ENCODE measurements at regions not wholly inside any gene's neighbourhood (a gene's known extent, or its start where the extent isn't known, plus 50 kb on each side); places are given as distances from the start of the nearest gene placed in this dataset.

- no peak for DNase-seq (ENCODE audit: low read depth)
These were observed 64.4 kb upstream of the HRH1 start for GRCh38 chr3:11089931-11090330.

DNA sequence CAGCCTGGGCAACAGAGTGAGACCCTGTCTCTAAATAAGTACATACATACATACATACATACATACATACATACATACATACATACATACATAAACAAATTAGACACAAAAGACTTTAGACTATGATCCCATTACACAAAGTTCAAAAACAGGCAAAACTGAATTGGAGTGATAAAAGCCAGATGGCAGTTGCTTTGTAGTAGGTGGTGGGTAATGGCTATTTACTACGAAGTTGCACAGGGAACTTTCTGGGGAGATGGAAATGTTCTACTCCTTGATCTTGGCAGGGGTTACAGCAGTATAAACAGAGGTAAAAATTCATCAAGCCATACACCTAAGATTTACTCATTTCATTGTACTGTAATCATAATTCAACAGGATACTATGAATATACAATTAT, 63.7 kb upstream of the HRH1 start:
- no peak for DNase-seq (ENCODE audit: low read depth)

- no peak for DNase-seq (ENCODE audit: low read depth)
These were observed 63.2 kb upstream of the HRH1 start for GRCh38 chr3:11091088-11091590.

DNA sequence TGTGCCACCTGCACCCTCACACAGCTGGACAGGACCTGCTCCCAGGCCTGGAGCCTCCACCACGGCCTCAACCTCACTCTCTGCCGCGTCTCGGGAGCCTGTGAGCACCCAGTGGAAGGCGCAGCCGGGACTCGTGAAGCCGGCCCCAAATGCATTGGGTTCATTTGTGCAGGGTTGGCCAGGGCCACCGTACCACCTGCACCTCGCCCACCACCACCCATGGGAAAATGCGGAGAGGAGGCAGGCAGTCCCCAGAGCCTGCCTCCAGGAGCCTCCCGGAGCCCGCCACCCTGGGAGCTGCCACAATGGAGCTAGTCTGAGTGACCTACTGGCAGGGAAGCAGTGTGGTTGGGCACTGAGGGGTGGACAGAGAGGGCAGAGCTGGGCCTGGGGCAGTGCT, 62.5 kb upstream of the HRH1 start:
- no peak for DNase-seq (ENCODE audit: low read depth)

- no peak for DNase-seq (ENCODE audit: low read depth)
These were observed 60.4 kb upstream of the HRH1 start for GRCh38 chr3:11093823-11094340.

- DNase-seq (ENCODE audit: low read depth), result no peak
These were observed 58.4 kb upstream of the HRH1 start for GRCh38 chr3:11095932-11096265.

DNA sequence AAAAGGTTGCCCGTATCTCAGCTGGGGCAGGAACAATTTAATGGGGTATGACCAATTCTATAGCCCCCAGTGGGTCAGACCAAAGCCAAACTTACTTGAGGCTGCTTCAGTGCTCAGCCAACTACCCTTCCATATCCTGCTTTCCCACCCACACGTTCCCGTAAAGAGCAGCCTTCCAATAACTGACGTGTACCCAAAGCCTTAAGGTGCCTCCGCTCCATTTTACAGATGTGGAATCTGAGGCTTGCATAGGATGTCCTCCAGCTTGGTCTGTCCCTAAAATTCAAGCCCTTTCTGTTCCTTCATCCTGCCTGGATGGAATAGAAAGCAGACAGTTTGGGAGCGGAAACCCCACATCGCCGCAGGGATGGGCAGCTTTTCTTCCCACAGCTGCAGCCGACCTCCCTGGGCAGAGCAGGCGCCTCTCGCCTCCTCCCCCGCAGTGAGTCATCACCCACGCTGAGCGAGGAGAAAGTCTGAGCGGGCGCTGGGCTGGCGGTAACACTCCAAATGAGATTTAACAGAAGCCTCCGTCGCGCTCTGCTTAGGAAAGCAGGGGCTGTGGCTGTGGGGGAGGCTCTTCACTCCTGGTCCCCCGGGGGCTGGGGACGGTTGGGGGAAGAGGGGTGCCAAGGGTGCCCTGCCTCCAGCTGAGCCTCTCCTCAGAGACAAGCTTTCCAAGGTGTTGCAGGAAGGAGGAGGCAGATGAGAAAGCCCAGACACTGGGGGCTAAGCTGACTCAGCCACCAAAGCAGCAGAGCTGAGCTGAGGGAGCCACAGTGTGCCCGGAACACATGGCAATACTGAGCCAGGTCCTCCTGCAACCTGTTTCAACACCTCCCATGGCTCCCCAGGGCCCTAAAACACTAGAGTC, 57.8 kb upstream of the HRH1 start:
- peak; percentile 11 for DNase-seq (ENCODE audit: low read depth)

DNA sequence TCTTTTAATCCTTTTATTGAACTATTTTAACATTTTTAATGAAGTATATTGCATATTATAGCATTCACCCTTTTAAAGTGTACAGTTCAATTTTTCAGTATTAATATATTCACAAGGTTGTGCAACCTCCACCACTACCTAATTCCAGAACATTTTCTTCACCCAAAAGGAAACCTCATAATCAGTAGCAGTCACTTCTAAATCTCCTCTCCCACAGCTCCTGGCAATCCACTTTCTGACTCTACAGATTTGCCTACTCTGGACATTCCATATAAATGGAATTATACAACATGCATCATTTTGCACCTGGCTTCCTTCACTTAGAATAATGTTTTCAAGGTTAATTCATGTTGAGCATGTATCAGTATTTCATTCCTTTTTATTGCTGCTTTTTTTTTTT, 55.0 kb upstream of the HRH1 start:
- no peak for DNase-seq (ENCODE audit: low read depth)
